Gastroesophageal sphincter (tissue), 4 donors: ENCODE measurements at regions not wholly inside any gene's neighbourhood (a gene's known extent, or its start where the extent isn't known, plus 50 kb on each side); places are given as distances from the start of the nearest gene placed in this dataset.

ENCODE experiments used
- ATAC-seq: fragments of 150-250 bp; one replicate; pipeline ENCODE4 v1.9.1; 2016; ENCODE audit warnings: mild to moderate bottlenecking, moderate library complexity
- H3K27ac ChIP-seq, 4 donors: fragments of 200-600 bp; sonication (generic) in 3 of 4; 1 replicate in 3 of 4; 2 replicates in 1 of 4; pipeline ENCODE4 v1.5.1; 2016 to 2019
- H3K27me3 ChIP-seq: fragments of 200-600 bp; sonication (generic); one replicate; pipeline ENCODE4 v1.5.1; 2019
- H3K36me3 ChIP-seq, 2 donors: fragments of 200-600 bp; sonication (generic); one replicate each; pipeline ENCODE4 v1.5.1; 2019; ENCODE audit warnings: control low read depth in 1 of 2
- H3K4me1 ChIP-seq, 3 donors: fragments of 200-600 bp; sonication (generic); 1 replicate in 2 of 3; 2 replicates in 1 of 3; pipeline ENCODE4 v1.5.1; 2016 to 2019; ENCODE audit warnings: control low read depth in 2 of 3
- H3K4me3 ChIP-seq, 2 donors: fragments of 200-600 bp; sonication (generic); one replicate each; pipeline ENCODE4 v1.5.1; 2019; ENCODE audit warnings: mild to moderate bottlenecking in 1 of 2, moderate library complexity in 1 of 2
- H3K9me3 ChIP-seq, 3 donors: fragments of 200-600 bp; sonication (generic); one replicate each; pipeline ENCODE4 v1.5.1; 2017 to 2019; ENCODE audit warnings: control low read depth in 2 of 3
- CTCF ChIP-seq, 4 experiments: fragments of 200-600 bp in 2 of 4; fragments of 450-650 bp in 2 of 4; sonication (generic) in 1 of 4; IDR thresholded peaks; one replicate each; pipeline ENCODE4 v1.5.1; 2017 to 2019; ENCODE audit warnings: antibody characterized with exemption in 4 of 4, mild to moderate bottlenecking in 2 of 4, moderate library complexity in 2 of 4
- EP300 ChIP-seq: sonication (generic); formaldehyde crosslinking; IDR thresholded peaks from one replicate; pipeline ENCODE4 v1.6.1; 2017; ENCODE audit warnings: antibody characterized with exemption, mild to moderate bottlenecking
- POLR2A ChIP-seq, 2 donors: fragments of 450-650 bp; IDR thresholded peaks; one replicate each; pipeline ENCODE4 v1.6.1; 2017; ENCODE audit warnings: antibody characterized with exemption in 2 of 2, mild to moderate bottlenecking in 2 of 2, moderate library complexity in 1 of 2
- POLR2AphosphoS5 ChIP-seq: sonication (generic); formaldehyde crosslinking; IDR thresholded peaks from one replicate; pipeline ENCODE4 v1.6.1; 2017; ENCODE audit warnings: antibody characterized with exemption
- WGBS, 2 donors: methylation state at CpG; one replicate each; pipeline ENCODE4 v1.1.5; 2018; ENCODE audit warnings: low coverage in 1 of 2; 5-methylcytosine and 5-hydroxymethylcytosine counted together

- Histone ChIP-seq H3K27me3 (no peaks in the 10 kb centered on the region), H3K4me3 (no peak overlapping the region), H3K9me3 (no peaks in the 10 kb centered on the region), H3K4me1 (no peaks in the 10 kb centered on the region), H3K27ac (no peak overlapping the region), H3K36me3 (no peaks in the 10 kb centered on the region)
- WGBS, 2 donors: 86 to 88% methylated on average over 2 of the region's 2 CpGs
- ATAC-seq: no peak
- TF ChIP-seq POLR2AphosphoS5: no peak
- no peak for TF ChIP-seq POLR2A (IDR thresholded peaks at IDR 0.05)
- no peak for TF ChIP-seq EP300
- TF ChIP-seq CTCF (IDR thresholded peaks at IDR 0.05): no peak
Observed at GRCh38 chr18:40937386-40937785, 1017.6 kb upstream of the PIK3C3 start.

GRCh38 chr18:40935423-40935822 lies 1019.6 kb upstream of the PIK3C3 start:
- WGBS, 2 donors: 24 to 83% methylated on average over 1 of the region's 1 CpG
- ATAC-seq: no peak
- TF ChIP-seq CTCF (IDR thresholded peaks at IDR 0.05) (no peak), POLR2A (IDR thresholded peaks at IDR 0.05) (no peak), POLR2AphosphoS5 (no peak)
- Histone ChIP-seq H3K36me3 (no peaks in the 10 kb centered on the region), H3K9me3 (no peaks in the 10 kb centered on the region), H3K4me1 (no peaks in the 10 kb centered on the region), H3K27ac (no peak overlapping the region), H3K4me3 (no peak overlapping the region), H3K27me3 (no peaks in the 10 kb centered on the region)

- Histone ChIP-seq H3K9me3 (no peaks in the 10 kb centered on the region), H3K36me3 (no peaks in the 10 kb centered on the region), H3K4me1 (no peaks in the 10 kb centered on the region), H3K4me3 (no peak overlapping the region), H3K27me3 (no peaks in the 10 kb centered on the region), H3K27ac (no peak overlapping the region)
- TF ChIP-seq POLR2AphosphoS5: no peak
- TF ChIP-seq POLR2A (IDR thresholded peaks at IDR 0.05): no peak
- no peak for TF ChIP-seq CTCF (IDR thresholded peaks at IDR 0.05)
- no peak for TF ChIP-seq EP300
- ATAC-seq: no peak
- no CpG with 5 or more reads among the region's 2 CpGs for WGBS, 2 donors
Observed at GRCh38 chr18:40932862-40933261, 1022.2 kb upstream of the PIK3C3 start.

- TF ChIP-seq CTCF (IDR thresholded peaks at IDR 0.05): no peak
- TF ChIP-seq POLR2AphosphoS5: no peak
- no peak for TF ChIP-seq POLR2A (IDR thresholded peaks at IDR 0.05)
- TF ChIP-seq EP300: no peak
- Histone ChIP-seq H3K27me3 (no peaks in the 10 kb centered on the region), H3K4me3 (no peak overlapping the region), H3K4me1 (no peaks in the 10 kb centered on the region), H3K9me3 (no peaks in the 10 kb centered on the region), H3K36me3 (no peaks in the 10 kb centered on the region), H3K27ac (no peak overlapping the region)
- no peak for ATAC-seq
- 36 to 68% methylated on average over 5 of the region's 5 CpGs for WGBS, 2 donors
Observed at GRCh38 chr18:40930211-40930882, 1024.7 kb upstream of the PIK3C3 start.

GRCh38 chr18:40929399-40929798 lies 1025.6 kb upstream of the PIK3C3 start:
- ATAC-seq: no peak
- WGBS, 2 donors: 55 to 61% methylated on average over 4 to 7 of the region's 7 CpGs
- H3K4me1 ChIP-seq: no peaks in the 10 kb centered on the region

More at GRCh38 chr18:40929399-40929798, 1025.6 kb upstream of the PIK3C3 start:
- Histone ChIP-seq H3K9me3 (no peaks in the 10 kb centered on the region), H3K4me3 (no peak overlapping the region), H3K27ac (no peak overlapping the region), H3K27me3 (no peaks in the 10 kb centered on the region), H3K36me3 (no peaks in the 10 kb centered on the region)
- no peak for TF ChIP-seq POLR2A (IDR thresholded peaks at IDR 0.05)
- no peak for TF ChIP-seq POLR2AphosphoS5
- no peak for TF ChIP-seq CTCF (IDR thresholded peaks at IDR 0.05)
- TF ChIP-seq EP300: no peak
